ENCODE measurements at regions not wholly inside any gene's neighbourhood (a gene's known extent, or its start where the extent isn't known, plus 50 kb on each side); places are given as distances from the start of the nearest gene placed in this dataset.

GRCh38 chr13:109949397-109949796, 163.0 kb upstream of the IRS2 start:
- TF ChIP-seq CTCF (IDR thresholded peaks at IDR 0.05): no peak
- TF ChIP-seq POLR2A (IDR thresholded peaks at IDR 0.05): no peak
- no peak for TF ChIP-seq POLR2AphosphoS5 (IDR thresholded peaks at IDR 0.05)
- no peak for TF ChIP-seq EP300 (IDR thresholded peaks at IDR 0.05)
